Jurkat, Clone E6-1 (cell line): ENCODE measurements at regions not wholly inside any gene's neighbourhood (a gene's known extent, or its start where the extent isn't known, plus 50 kb on each side); places are given as distances from the start of the nearest gene placed in this dataset.

ENCODE experiments used
- DNase-seq: peaks from one replicate; pipeline ENCODE4 v3.0.0-alpha.2; 2011; ENCODE audit warnings: low read depth, low spot score
- H3K4me3 ChIP-seq: 2 replicates; pipeline ENCODE4 v1.5.1; 2011; ENCODE audit warnings: mild to moderate bottlenecking, low read length, control low read depth, moderate library complexity

GRCh38 chr14:65864549-65864948, 452.0 kb downstream of the FUT8 start:
- peak; percentile 82 for DNase-seq
- no peak overlapping the region for H3K4me3 ChIP-seq

- H3K4me3 ChIP-seq, result peak overlapping the region; percentile 17
- no peak for DNase-seq
These were observed 452.5 kb downstream of the FUT8 start for GRCh38 chr14:65864984-65865383.

- no peak overlapping the region for H3K4me3 ChIP-seq
- DNase-seq, result no peak
These were observed 453.9 kb downstream of the FUT8 start for GRCh38 chr14:65866448-65866847.

DNA sequence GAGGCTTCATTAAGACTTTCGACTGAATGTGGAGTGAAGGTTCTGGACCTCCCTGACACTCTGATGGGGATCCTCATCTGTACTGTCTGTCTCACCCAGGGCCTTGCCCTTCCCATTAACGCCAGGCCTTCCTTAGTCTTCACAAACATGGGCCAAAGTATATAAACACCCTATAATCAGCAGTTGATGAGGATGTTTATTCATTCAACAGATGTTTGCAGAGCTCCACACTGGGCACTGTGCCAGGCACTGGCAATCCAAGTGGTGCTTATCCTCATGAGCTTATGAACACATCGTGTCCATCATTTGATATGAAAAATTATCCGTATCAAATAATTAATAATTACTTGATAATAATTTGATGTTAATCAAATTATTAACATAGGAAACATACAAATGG, 454.4 kb downstream of the FUT8 start:
- DNase-seq, result no peak
- no peak overlapping the region for H3K4me3 ChIP-seq

DNA sequence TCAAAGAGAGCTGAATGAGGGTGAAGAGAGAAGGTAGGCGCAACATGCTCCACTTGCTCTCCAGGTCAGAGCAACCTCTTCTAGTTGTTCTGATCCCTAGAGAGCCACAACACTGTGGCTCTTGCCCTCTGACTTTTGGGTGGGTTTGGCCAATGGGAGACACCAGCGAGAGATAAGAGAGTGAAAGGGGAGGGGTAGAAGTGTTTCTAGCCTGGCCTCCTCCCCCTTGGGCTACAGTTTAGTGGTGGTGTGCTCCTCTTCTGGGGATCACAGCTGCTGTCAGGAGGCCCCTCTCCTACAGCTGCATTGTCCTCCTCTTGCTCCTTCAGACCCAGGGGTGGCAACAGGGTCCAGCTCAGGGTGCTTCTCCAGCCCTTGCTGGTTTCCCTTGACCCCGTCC, 454.8 kb downstream of the FUT8 start:
- no peak overlapping the region for H3K4me3 ChIP-seq
- DNase-seq, result no peak

- no peak overlapping the region for H3K4me3 ChIP-seq
These were observed 460.0 kb downstream of the FUT8 start for GRCh38 chr14:65872536-65872935.

DNA sequence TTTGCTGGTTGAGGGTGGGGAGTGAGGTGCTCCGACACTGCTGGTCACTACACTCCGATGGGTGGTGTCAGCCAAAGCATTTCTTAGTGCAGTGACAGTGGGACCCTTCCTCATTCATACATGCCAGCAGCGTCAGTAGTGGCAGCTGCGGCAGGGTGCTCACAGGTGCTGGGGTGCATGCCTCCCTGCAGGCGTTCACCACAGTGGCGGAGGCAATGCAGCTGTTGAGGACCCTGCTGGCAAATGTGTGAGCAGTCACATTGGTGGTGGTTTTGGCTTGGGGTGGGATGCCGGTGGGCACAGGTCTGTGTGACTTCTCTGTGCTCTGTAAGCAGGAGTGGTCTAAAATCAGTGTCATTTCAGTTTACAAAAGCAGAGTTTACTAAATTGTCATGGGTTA, 464.6 kb downstream of the FUT8 start:
- peak overlapping the region; percentile 17; the same call in 1 of the 2 replicates for H3K4me3 ChIP-seq
- peak; percentile 83 for DNase-seq

More at GRCh38 chr14:65872536-65872935, 460.0 kb downstream of the FUT8 start:
- DNase-seq, result no peak

DNA sequence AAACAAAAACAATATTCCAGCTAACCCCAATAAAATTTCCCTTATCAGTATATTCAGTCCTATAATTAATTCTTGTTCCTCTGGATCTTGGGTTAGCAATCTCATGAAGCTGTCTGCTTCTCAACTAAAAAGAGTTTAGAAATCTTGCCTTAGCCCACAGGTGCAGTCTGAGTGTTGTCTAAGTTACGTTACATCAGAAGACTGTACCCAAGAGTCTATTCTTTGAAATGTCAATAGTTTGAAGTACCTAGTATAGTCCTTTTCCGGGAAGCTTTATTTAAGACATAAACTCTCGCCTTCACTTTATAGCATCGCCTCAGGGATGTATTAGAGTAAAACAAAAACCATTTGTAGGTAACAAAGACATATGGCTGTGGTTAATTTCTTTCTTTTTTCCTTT, 465.1 kb downstream of the FUT8 start:
- H3K4me3 ChIP-seq, result peak overlapping the region; percentile 17; the same call in 1 of the 2 replicates
- peak; percentile 81 for DNase-seq

- H3K4me3 ChIP-seq, result no peak overlapping the region
- peak; percentile 39 for DNase-seq
These were observed 466.1 kb downstream of the FUT8 start for GRCh38 chr14:65878586-65878985.

GRCh38 chr14:65879248-65880009, 466.9 kb downstream of the FUT8 start:
- no peak for DNase-seq
- no peak overlapping the region for H3K4me3 ChIP-seq

DNA sequence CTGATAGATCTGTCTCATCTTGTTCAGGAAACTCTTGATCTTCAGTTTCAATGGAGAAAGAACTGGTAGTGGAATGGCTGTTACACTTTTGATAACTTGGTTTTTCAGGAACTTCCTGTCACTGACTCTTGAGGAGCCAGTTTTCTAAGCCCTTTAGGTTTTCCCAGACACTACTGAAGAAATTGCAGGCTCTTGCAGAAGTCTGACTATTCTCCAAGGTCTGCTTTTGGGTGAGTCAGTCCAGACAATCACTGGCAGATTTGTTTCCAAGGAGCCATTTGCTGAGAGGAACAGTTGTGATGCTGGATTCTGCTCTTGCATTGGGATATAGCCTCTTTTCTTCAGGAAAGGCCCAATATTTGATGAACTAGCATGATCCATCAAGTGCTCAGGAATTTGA, 468.0 kb downstream of the FUT8 start:
- H3K4me3 ChIP-seq, result no peak overlapping the region
- DNase-seq, result no peak

DNA sequence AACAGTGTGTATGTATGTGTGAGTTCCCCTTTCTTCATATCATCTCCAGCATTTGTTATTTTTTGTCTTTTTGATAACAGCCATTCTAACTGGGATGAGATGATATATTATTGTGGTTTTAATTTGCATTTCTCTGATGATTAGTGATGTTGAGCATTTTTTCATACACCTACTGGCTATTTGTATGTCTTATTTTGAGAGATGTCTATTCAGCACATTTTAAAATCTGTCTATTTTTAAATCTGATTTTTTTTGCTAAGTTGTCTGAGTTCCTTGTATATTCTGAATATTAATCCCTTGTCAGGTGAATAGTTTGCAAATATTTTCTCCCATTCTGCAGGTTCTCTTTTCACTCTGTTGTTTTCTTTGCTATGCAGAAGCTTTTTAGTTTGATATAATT, 469.1 kb downstream of the FUT8 start:
- no peak overlapping the region for H3K4me3 ChIP-seq
- no peak for DNase-seq

GRCh38 chr14:65888677-65889076, 476.1 kb downstream of the FUT8 start:
- no peak overlapping the region for H3K4me3 ChIP-seq
- DNase-seq, result no peak

GRCh38 chr14:65892315-65892714, 479.8 kb downstream of the FUT8 start:
- DNase-seq, result no peak
- H3K4me3 ChIP-seq, result no peak overlapping the region

- no peak overlapping the region for H3K4me3 ChIP-seq
- no peak for DNase-seq
These were observed 487.6 kb downstream of the FUT8 start for GRCh38 chr14:65900164-65900563.

DNA sequence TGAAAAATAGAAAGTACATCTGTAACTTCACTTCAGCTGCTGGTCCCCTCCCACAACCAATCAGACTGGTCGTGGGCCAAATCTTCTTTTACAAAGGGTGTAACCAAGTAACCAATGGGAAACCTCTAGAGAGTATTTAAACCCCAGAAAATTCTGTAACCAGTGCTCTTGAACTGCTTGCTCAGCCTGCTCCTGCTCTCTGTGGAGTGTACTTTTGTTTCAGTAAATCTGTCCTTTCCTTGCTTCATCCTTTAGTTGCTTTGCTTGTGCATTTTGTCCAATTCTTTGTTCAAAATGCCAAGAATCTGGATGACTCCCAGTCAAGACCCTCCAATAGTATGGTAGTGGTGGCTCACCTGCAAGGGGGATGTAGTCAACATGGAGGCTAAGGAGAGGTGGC, 489.1 kb downstream of the FUT8 start:
- no peak for DNase-seq
- no peak overlapping the region for H3K4me3 ChIP-seq

DNA sequence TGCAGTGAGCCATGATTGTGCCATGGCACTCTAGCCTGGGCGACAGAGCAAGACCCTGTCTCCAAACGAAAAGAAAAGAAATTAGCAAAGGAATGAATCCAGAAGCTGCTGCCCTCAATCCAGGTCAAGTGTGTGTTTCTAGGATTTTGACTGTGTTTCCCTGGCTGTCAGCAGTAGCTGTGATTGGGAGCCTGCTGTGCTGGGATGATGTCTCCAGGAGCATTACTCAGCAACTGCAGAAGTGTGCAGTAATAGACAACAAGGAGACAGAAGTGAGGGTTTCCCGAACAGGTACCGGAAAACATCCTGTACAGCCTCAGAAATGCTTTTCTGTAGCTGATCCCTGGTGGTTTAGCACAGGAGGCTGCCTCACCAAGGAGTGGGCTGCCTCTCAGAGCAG, 492.5 kb downstream of the FUT8 start:
- H3K4me3 ChIP-seq, result no peak overlapping the region
- no peak for DNase-seq

DNA sequence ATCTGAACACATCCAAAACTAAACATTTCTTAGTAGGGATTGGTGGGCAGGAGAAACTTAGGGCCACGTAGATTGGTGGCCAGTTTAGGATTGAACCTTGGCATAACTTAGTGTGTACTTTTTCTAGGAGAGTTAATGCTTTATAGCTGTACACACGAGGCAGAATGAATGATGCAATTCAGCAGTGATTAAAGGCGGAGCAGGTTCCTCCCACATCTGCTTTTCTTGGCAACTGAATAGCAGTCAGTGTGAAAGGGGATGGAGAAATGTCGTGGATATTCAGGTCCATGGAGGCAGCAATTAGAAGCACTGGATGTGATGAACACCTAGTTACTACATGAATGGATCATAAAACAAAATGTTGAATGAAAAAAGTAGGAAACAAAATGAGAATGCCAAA, 493.8 kb downstream of the FUT8 start:
- H3K4me3 ChIP-seq, result no peak overlapping the region
- DNase-seq, result no peak

- H3K4me3 ChIP-seq, result no peak overlapping the region
- no peak for DNase-seq
These were observed 494.4 kb downstream of the FUT8 start for GRCh38 chr14:65906948-65907347.

DNA sequence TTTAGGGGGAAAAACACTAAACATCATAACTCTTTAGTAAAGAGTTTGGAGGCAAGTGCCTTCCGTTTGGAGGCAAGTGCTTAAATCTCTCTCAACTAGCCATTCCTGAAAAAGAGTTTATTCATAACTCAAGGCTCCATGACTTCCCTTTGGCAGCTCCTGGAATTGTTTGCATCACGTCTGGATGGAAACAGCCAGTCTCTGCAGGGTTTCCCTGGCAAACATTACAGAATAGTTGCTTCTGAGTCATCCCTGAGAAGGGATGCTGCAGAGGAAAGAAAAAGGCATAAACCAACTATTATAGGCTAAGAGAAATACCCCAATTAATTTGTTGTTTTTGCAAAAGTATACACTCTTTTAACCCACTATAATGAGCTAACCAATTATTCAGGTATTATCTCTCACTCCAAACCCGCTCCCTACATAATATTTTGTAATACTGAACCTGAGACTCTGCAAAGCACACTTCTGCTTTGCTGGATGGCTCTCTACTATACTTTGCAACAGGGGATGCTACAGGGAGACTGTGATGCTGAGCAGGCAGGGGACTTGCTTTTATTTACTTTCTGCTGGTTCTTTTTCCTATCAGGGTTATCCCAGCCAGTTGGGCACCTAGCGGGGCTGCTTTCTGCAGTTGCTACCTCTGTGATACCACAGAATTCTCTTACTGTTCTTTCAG, 497.7 kb downstream of the FUT8 start:
- no peak overlapping the region for H3K4me3 ChIP-seq
- no peak for DNase-seq

- DNase-seq, result no peak
- H3K4me3 ChIP-seq, result no peak overlapping the region
These were observed 502.6 kb downstream of the FUT8 start for GRCh38 chr14:65915125-65915524.
